Loucy (cell line): ENCODE measurements at regions not wholly inside any gene's neighbourhood (a gene's known extent, or its start where the extent isn't known, plus 50 kb on each side); places are given as distances from the start of the nearest gene placed in this dataset.

Source experiments
- H2AFZ ChIP-seq: fragments of 200-600 bp; sonication (generic); 2 replicates; pipeline ENCODE4 v1.6.0; 2016; ENCODE audit warnings: antibody characterized with exemption, mild to moderate bottlenecking, low read length, moderate library complexity
- H3F3A ChIP-seq: fragments of 200-600 bp; 2 replicates; pipeline ENCODE4 v1.6.0; 2016; ENCODE audit warnings: antibody characterized with exemption, low read depth, mild to moderate bottlenecking
- H3K27me3 ChIP-seq: fragments of 200-600 bp; sonication (generic); 2 replicates; pipeline ENCODE4 v1.6.1; 2014; ENCODE audit warnings: low read length, mild to moderate bottlenecking; ENCODE audit not compliant: insufficient read depth, poor library complexity, severe bottlenecking
- H3K36me3 ChIP-seq: fragments of 200-600 bp; sonication (generic); 2 replicates; pipeline ENCODE4 v1.6.1; 2016; ENCODE audit warnings: low read length; ENCODE audit not compliant: insufficient read depth
- H3K4me1 ChIP-seq: fragments of 200-600 bp; sonication (generic); 2 replicates; pipeline ENCODE4 v1.5.1; 2014; ENCODE audit warnings: low read length, mild to moderate bottlenecking; ENCODE audit not compliant: insufficient read depth, poor library complexity, severe bottlenecking
- H3K4me2 ChIP-seq: fragments of 200-600 bp; sonication (generic); 2 replicates; pipeline ENCODE4 v1.6.0; 2014; ENCODE audit warnings: antibody characterized with exemption, low read length, low read depth, mild to moderate bottlenecking; ENCODE audit not compliant: poor library complexity, severe bottlenecking
- H3K4me3 ChIP-seq: fragments of 200-600 bp; sonication (generic); 2 replicates; pipeline ENCODE4 v1.5.1; 2014; ENCODE audit warnings: low read length, mild to moderate bottlenecking, mixed read lengths; ENCODE audit not compliant: poor library complexity, severe bottlenecking
- H3K79me2 ChIP-seq: fragments of 200-600 bp; sonication (generic); 2 replicates; pipeline ENCODE4 v1.6.1; 2014; ENCODE audit warnings: low read length; ENCODE audit not compliant: insufficient read depth
- H3K9ac ChIP-seq: fragments of 200-600 bp; sonication (generic); 2 replicates; pipeline ENCODE4 v1.6.0; 2014; ENCODE audit warnings: mild to moderate bottlenecking, low read depth, low read length, moderate library complexity; ENCODE audit not compliant: poor library complexity, severe bottlenecking
- H3K9me2 ChIP-seq: fragments of 200-600 bp; sonication (generic); replicated peaks from 2 replicates; pipeline ENCODE4 v1.6.1; 2016; ENCODE audit warnings: low read depth, low read length, mixed read lengths
- H3K9me3 ChIP-seq: fragments of 200-600 bp; sonication (generic); 2 replicates; pipeline ENCODE4 v1.6.1; 2014; ENCODE audit warnings: mild to moderate bottlenecking, antibody characterized with exemption, low read length, low read depth; ENCODE audit not compliant: insufficient read depth
- H4K20me1 ChIP-seq: fragments of 200-600 bp; sonication (generic); 2 replicates; pipeline ENCODE4 v1.6.0; 2014; ENCODE audit warnings: antibody characterized with exemption, low read length, mild to moderate bottlenecking; ENCODE audit not compliant: insufficient read depth, poor library complexity, severe bottlenecking
- EZH2phosphoT487 ChIP-seq: fragments of 200-600 bp; IDR thresholded peaks from 2 replicates; pipeline ENCODE4 v1.6.1; 2018; ENCODE audit warnings: antibody characterized with exemption, mild to moderate bottlenecking, moderate library complexity, borderline replicate concordance
- TF ChIP-seq, protein P1 (sequence below): fragments of 200-600 bp; sonication (generic); conservative IDR thresholded peaks from 2 replicates; pipeline ENCODE4 v1.5.1; 2014; ENCODE audit warnings: mild to moderate bottlenecking, antibody characterized with exemption, low read length

DNA sequence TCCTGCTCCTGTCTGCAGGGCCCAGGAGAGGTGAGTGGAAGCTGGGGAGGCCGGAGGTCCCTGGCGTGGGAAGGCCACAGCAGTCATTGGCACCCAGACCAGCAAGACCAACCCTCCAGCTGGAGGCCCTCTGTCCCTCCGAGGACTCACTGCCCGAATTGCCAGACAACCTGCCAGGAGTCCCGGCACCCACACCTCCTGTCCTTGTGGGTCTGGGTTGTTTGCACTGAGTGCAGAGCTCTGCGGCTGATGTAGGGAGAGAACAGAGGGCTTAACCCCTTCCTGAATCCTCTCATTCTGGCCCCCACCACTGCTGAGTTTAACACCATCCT, 204.9 kb downstream of the KIF26A start:
- Histone ChIP-seq H3K4me1 (no peaks in the 10 kb centered on the region), H3K9ac (no peak overlapping the region), H3K9me2 (no peaks in the 10 kb centered on the region), H3F3A (no peaks in the 10 kb centered on the region), H3K79me2 (no peaks in the 10 kb centered on the region), H3K9me3 (peaks cover 6% of the 10 kb centered on the region; the same call in 1 of the 2 replicates), H3K4me3 (no peak overlapping the region), H3K36me3 (no peaks in the 10 kb centered on the region), H4K20me1 (no peaks in the 10 kb centered on the region), H3K27me3 (no peaks in the 10 kb centered on the region), H2AFZ (no peak overlapping the region), H3K4me2 (no peak overlapping the region)
- TF ChIP-seq, protein P1, sequence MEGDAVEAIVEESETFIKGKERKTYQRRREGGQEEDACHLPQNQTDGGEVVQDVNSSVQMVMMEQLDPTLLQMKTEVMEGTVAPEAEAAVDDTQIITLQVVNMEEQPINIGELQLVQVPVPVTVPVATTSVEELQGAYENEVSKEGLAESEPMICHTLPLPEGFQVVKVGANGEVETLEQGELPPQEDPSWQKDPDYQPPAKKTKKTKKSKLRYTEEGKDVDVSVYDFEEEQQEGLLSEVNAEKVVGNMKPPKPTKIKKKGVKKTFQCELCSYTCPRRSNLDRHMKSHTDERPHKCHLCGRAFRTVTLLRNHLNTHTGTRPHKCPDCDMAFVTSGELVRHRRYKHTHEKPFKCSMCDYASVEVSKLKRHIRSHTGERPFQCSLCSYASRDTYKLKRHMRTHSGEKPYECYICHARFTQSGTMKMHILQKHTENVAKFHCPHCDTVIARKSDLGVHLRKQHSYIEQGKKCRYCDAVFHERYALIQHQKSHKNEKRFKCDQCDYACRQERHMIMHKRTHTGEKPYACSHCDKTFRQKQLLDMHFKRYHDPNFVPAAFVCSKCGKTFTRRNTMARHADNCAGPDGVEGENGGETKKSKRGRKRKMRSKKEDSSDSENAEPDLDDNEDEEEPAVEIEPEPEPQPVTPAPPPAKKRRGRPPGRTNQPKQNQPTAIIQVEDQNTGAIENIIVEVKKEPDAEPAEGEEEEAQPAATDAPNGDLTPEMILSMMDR: no peak
- TF ChIP-seq EZH2phosphoT487: no peak

DNA sequence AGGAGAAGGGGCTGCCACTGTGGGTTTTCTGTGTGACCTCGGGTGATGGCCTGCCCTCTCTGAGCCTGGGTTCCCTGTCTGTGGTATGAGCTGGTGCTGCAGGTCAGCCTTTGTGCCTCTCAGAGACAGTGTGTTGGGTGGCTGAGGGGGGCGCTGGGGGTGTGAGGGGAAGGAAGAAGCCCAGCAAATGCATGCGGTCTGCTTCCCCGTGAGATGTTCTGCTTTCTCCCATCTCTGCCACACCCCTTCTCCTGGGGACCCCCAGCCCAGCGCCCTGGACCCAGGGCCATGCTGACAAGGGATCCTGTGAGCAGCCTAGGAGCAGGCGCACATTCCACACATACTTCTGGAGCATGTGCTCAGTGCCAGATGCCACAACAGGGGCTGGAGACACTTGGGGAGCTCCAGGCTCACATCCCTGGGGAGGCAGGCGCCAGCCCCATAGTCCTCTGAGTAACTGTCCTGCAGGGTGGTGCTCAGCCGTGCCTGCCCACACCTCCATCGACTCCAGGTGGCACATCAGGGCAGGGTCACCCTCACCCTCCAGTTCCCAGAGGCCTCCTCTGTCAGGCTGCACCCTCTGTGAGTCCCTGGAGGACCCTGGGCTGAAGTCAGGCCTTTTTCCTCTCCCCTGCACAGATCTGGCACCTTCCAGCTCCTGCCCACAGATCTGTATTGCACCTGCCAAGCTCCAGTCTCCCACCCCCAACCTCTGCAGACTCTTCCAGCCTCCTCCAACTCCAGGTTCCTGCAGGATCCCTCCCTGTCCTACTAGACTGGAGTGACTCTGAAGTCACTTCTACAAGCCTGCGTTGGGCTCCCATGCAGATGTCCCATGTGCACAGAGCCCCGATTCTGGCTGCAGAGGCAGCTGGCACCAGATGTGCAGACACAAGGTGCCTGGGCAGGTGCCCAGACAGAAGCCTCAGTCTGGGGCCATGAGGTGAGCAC, 205.6 kb downstream of the KIF26A start:
- no peaks in the 10 kb centered on the region for H3K27me3 ChIP-seq
- no peaks in the 10 kb centered on the region for H3K9me2 ChIP-seq
- TF ChIP-seq, protein P1: no peak
- no peak for TF ChIP-seq EZH2phosphoT487
- 0 out of 2 replicates have a peak, but pooled peaks cover 3% of the 10 kb centered on the region for H3K9me3 ChIP-seq
- no peak overlapping the region for H3K4me3 ChIP-seq
- no peaks in the 10 kb centered on the region for H3K79me2 ChIP-seq
- H3F3A ChIP-seq: no peaks in the 10 kb centered on the region
- H2AFZ ChIP-seq: no peak overlapping the region
- no peak overlapping the region for H3K9ac ChIP-seq
- no peak overlapping the region for H3K4me2 ChIP-seq
- H3K4me1 ChIP-seq: no peaks in the 10 kb centered on the region
- H3K36me3 ChIP-seq: no peaks in the 10 kb centered on the region
- no peaks in the 10 kb centered on the region for H4K20me1 ChIP-seq

DNA sequence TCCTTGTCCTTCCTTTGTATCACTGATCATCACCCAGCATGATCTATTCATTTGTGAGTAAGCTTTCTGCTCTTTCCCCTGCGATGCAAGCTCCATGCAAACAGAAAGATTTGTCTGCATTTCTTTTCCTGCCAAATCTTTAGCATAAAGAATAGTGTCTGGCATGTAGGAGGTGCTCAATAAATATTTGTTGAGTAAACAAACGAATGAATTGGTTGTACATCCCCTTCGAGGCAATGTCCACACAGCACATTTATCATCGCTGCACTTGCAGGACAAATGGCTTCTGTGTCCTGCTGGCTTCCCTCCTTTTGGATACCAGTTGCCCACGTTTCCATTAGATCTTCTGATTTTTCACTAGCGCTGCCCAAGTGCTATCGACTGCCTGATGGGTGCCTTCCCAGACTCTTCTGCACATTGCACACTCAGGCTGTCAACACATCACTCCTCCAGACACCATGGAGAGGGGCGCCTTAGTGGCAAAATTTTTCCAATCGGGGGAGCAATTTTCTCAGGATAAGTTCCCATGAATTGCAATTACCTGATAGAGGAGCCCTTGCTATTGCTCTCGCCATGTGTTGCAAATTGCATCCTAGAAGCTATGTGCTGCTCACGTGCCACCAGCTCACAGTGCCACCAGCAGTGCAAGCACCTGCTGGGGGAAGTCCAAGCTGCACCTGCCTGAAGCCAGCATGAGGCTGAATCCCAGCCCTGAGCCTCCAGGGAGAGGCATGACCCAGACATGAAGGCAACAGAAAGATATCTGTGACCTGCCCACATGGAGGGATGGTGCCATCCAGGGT, 206.6 kb downstream of the KIF26A start:
- no peak overlapping the region for H3K4me2 ChIP-seq
- no peaks in the 10 kb centered on the region for H3K27me3 ChIP-seq
- H3K79me2 ChIP-seq: no peaks in the 10 kb centered on the region
- TF ChIP-seq, protein P1: no peak
- no peak for TF ChIP-seq EZH2phosphoT487
- H3K9me3 ChIP-seq: 0 out of 2 replicates have a peak, but pooled peaks cover 3% of the 10 kb centered on the region
- H3K9me2 ChIP-seq: no peaks in the 10 kb centered on the region
- no peaks in the 10 kb centered on the region for H3K4me1 ChIP-seq
- no peak overlapping the region for H3K4me3 ChIP-seq
- H3K36me3 ChIP-seq: no peaks in the 10 kb centered on the region
- no peaks in the 10 kb centered on the region for H4K20me1 ChIP-seq
- H3K9ac ChIP-seq: no peak overlapping the region
- no peaks in the 10 kb centered on the region for H3F3A ChIP-seq
- H2AFZ ChIP-seq: no peak overlapping the region
